ENCODE measurements at regions not wholly inside any gene's neighbourhood (a gene's known extent, or its start where the extent isn't known, plus 50 kb on each side); places are given as distances from the start of the nearest gene placed in this dataset.

- no peak for TF ChIP-seq HNF4A (conservative IDR thresholded peaks at IDR 0.05)
- TF ChIP-seq FOXA2 (IDR thresholded peaks at IDR 0.05), result no peak
- H3K36me3 ChIP-seq (ENCODE audit: control insufficient read depth in 4 of 4, insufficient read depth in 3 of 4, low read depth in 1 of 4, low read length in 3 of 4), result peaks cover 0 to 5% (median 0%) of the 10 kb centered on the region in 4 donors
- WGBS, result 22% methylated on average over 1 of the region's 1 CpG
- H3K9ac ChIP-seq (ENCODE audit: low read depth in 1 of 2, low read length in 2 of 2), result no peak overlapping the region
- H3K4me1 ChIP-seq (ENCODE audit: control insufficient read depth in 4 of 4, insufficient read depth in 4 of 4, low read length in 3 of 4), result peaks cover 0 to 22% (median 10%) of the 10 kb centered on the region in 4 donors
- H3K27ac ChIP-seq (ENCODE audit: low read depth in 1 of 2, low read length in 2 of 2), result peak overlapping the region in 1 of 2 donors; percentile 63
- no peak for DNase-seq (ENCODE audit: low spot score)
- H3K9me3 ChIP-seq (ENCODE audit: control insufficient read depth in 4 of 4, low read length in 3 of 4), result no peaks in the 10 kb centered on the region
- H3K4me3 ChIP-seq (ENCODE audit: low read depth in 1 of 3, low read length in 3 of 3), result no peak overlapping the region
- H3K27me3 ChIP-seq (ENCODE audit: control insufficient read depth in 4 of 4, insufficient read depth in 4 of 4, low read length in 3 of 4), result no peaks in the 10 kb centered on the region
Measured at GRCh38 chr16:9650284-9650683, 531.9 kb downstream of the GRIN2A start.

GRCh38 chr16:9655051-9655450 is 527.2 kb downstream of the GRIN2A start:
- no peak for TF ChIP-seq HNF4G (IDR thresholded peaks at IDR 0.05)
- no peak for TF ChIP-seq CTCF (IDR thresholded peaks at IDR 0.05; ENCODE audit: low read depth, low read length, missing input control)
- TF ChIP-seq YY1 (IDR thresholded peaks at IDR 0.05), result no peak
- no peak for TF ChIP-seq JUND (IDR thresholded peaks at IDR 0.05)
- no peak for TF ChIP-seq ATF3 (IDR thresholded peaks at IDR 0.05)
- TF ChIP-seq HNF4A (conservative IDR thresholded peaks at IDR 0.05), result no peak
- Histone ChIP-seq H3K4me1 (ENCODE audit: control insufficient read depth in 4 of 4, insufficient read depth in 4 of 4, low read length in 3 of 4) (peaks cover 0 to 6% (median 4%) of the 10 kb centered on the region in 4 donors), H3K27ac (ENCODE audit: low read depth in 1 of 2, low read length in 2 of 2) (no peak overlapping the region), H3K27me3 (ENCODE audit: control insufficient read depth in 4 of 4, insufficient read depth in 4 of 4, low read length in 3 of 4) (no peaks in the 10 kb centered on the region), H3K9ac (ENCODE audit: low read depth in 1 of 2, low read length in 2 of 2) (no peak overlapping the region), H3K9me3 (ENCODE audit: control insufficient read depth in 4 of 4, low read length in 3 of 4) (no peaks in the 10 kb centered on the region), H3K4me3 (ENCODE audit: low read depth in 1 of 3, low read length in 3 of 3) (no peak overlapping the region), H3K36me3 (ENCODE audit: control insufficient read depth in 4 of 4, insufficient read depth in 3 of 4, low read depth in 1 of 4, low read length in 3 of 4) (peaks cover 0 to 12% (median 4%) of the 10 kb centered on the region in 4 donors)
- no peak for DNase-seq (ENCODE audit: low spot score)
- 85% methylated on average over 5 of the region's 5 CpGs for WGBS

- no peaks in the 10 kb centered on the region for H3K9me3 ChIP-seq (ENCODE audit: control insufficient read depth in 4 of 4, low read length in 3 of 4)
- H3K27ac ChIP-seq (ENCODE audit: low read depth in 1 of 2, low read length in 2 of 2), result no peak overlapping the region
- H3K4me3 ChIP-seq (ENCODE audit: low read depth in 1 of 3, low read length in 3 of 3), result no peak overlapping the region
- WGBS, result 31% methylated on average over 3 of the region's 3 CpGs
- no peaks in the 10 kb centered on the region for H3K27me3 ChIP-seq (ENCODE audit: control insufficient read depth in 4 of 4, insufficient read depth in 4 of 4, low read length in 3 of 4)
- DNase-seq (ENCODE audit: low spot score), result no peak
- H3K4me1 ChIP-seq (ENCODE audit: control insufficient read depth in 4 of 4, insufficient read depth in 4 of 4, low read length in 3 of 4), result no peaks in the 10 kb centered on the region
- H3K9ac ChIP-seq (ENCODE audit: low read depth in 1 of 2, low read length in 2 of 2), result no peak overlapping the region
- TF ChIP-seq TAF1 (conservative IDR thresholded peaks at IDR 0.05) (no peak), GABPA (IDR thresholded peaks at IDR 0.05 in 1 of 2, conservative IDR thresholded peaks at IDR 0.05 in 1 of 2) (no peak), CTCF (IDR thresholded peaks at IDR 0.05; ENCODE audit: low read depth, low read length, missing input control) (no peak), RXRA (IDR thresholded peaks at IDR 0.05) (no peak), HNF4A (conservative IDR thresholded peaks at IDR 0.05) (no peak), JUND (IDR thresholded peaks at IDR 0.05) (no peak), EGR1 (IDR thresholded peaks at IDR 0.05; ENCODE audit: low read depth in 2 of 2) (no peak), YY1 (IDR thresholded peaks at IDR 0.05) (no peak), FOXA1 (IDR thresholded peaks at IDR 0.05) (no peak), RAD21 (IDR thresholded peaks at IDR 0.05) (no peak), SP1 (IDR thresholded peaks at IDR 0.05) (no peak), ATF3 (IDR thresholded peaks at IDR 0.05) (no peak), REST (IDR thresholded peaks at IDR 0.05) (no peak), ZBTB33 (IDR thresholded peaks at IDR 0.05) (no peak), HNF4G (IDR thresholded peaks at IDR 0.05) (no peak), NR2F2 (IDR thresholded peaks at IDR 0.05) (no peak), FOXA2 (IDR thresholded peaks at IDR 0.05) (no peak), MAX (IDR thresholded peaks at IDR 0.05) (no peak)
- peaks cover 0 to 12% (median 4%) of the 10 kb centered on the region in 4 donors for H3K36me3 ChIP-seq (ENCODE audit: control insufficient read depth in 4 of 4, insufficient read depth in 3 of 4, low read depth in 1 of 4, low read length in 3 of 4)
Measured at GRCh38 chr16:9657641-9658040, 524.6 kb downstream of the GRIN2A start.

Data from liver (tissue), 8 donors.